H1 (cell line): ENCODE measurements at regions not wholly inside any gene's neighbourhood (a gene's known extent, or its start where the extent isn't known, plus 50 kb on each side); places are given as distances from the start of the nearest gene placed in this dataset.
A peak's percentile ranks its signal among the peaks of the same experiment; 100 is the strongest.

Source experiments
- CTCF ChIA-PET: fragments of 300-600 bp; sonication (Branson Sonifier 250); formaldehyde crosslinking; loops from one replicate; lab custom pipeline; 2021; ENCODE audit not compliant: partially characterized antibody; lab: Charles Lee
- POLR2A ChIA-PET: fragments of 300-600 bp; sonication (Branson Sonifier 250); formaldehyde crosslinking; loops from one replicate; lab custom pipeline; 2021; ENCODE audit warnings: inconsistent platforms; ENCODE audit not compliant: partially characterized antibody; lab: Charles Lee
- DNase-seq, 2 experiments: peaks; one replicate each; pipeline versions ENCODE4 v3.0.0 to v3.0.0-alpha.2; 2010 to 2022; ENCODE audit warnings: low spot score in 2 of 2, low read depth in 1 of 2, mixed read lengths in 1 of 2
- FAIRE-seq: peaks from 2 replicates; lab custom pipeline; 2011; peaks lifted over from hg19 to GRCh38; lab: Jason Lieb, UNC
- H2AFZ ChIP-seq: 2 replicates; pipeline ENCODE4 v1.8.1; 2012; ENCODE audit warnings: low read length, inconsistent platforms
- H2AK5ac ChIP-seq: 2 replicates; pipeline ENCODE4 v1.6.1; 2013; ENCODE audit warnings: low read depth, low read length
- H2BK120ac ChIP-seq: replicated peaks from 2 replicates; pipeline ENCODE3; 2013; ENCODE audit warnings: low read depth, low read length, inconsistent platforms
- H2BK12ac ChIP-seq: 2 replicates; pipeline ENCODE4 v1.6.1; 2013; ENCODE audit warnings: low read depth, low read length
- H2BK15ac ChIP-seq: 2 replicates; pipeline ENCODE4 v1.6.1; 2013; ENCODE audit warnings: low read length
- H2BK20ac ChIP-seq: 2 replicates; pipeline ENCODE4 v1.6.1; 2013; ENCODE audit warnings: low read length
- H2BK5ac ChIP-seq: 2 replicates; pipeline ENCODE4 v1.6.1; 2013; ENCODE audit warnings: low read depth, low read length
- H3K14ac ChIP-seq: 2 replicates; pipeline ENCODE4 v1.6.1; 2013; ENCODE audit warnings: inconsistent platforms; ENCODE audit not compliant: insufficient read length
- H3K18ac ChIP-seq: 2 replicates; pipeline ENCODE4 v1.6.1; 2013; ENCODE audit warnings: low read length; ENCODE audit errors: extremely low read depth
- H3K23ac ChIP-seq: 2 replicates; pipeline ENCODE4 v1.6.1; 2013; ENCODE audit warnings: inconsistent platforms; ENCODE audit not compliant: insufficient read length
- H3K23me2 ChIP-seq: 2 replicates; pipeline ENCODE4 v1.6.1; 2013; ENCODE audit warnings: low read depth, low read length
- H3K27ac ChIP-seq: 2 replicates; pipeline ENCODE4 v1.6.1; 2011; ENCODE audit warnings: low read depth, low read length, inconsistent platforms
- H3K27me3 ChIP-seq, 4 experiments: replicated peaks in 1 of 4; 1 replicate in 1 of 4; 2 replicates in 3 of 4; pipeline versions ENCODE4 v1.6.1 to v1.8.1; 2011 to 2013; ENCODE audit warnings: low read length in 3 of 4, mild to moderate bottlenecking in 3 of 4, inconsistent platforms in 2 of 4, mixed read lengths in 2 of 4, moderate library complexity in 1 of 4; ENCODE audit not compliant: control insufficient read depth in 3 of 4, insufficient read depth in 3 of 4; ENCODE audit errors: extremely low read depth in 1 of 4
- H3K36me3 ChIP-seq, 4 experiments: 2 replicates each; pipeline versions ENCODE4 v1.6.1 to v1.8.1; 2011 to 2013; ENCODE audit warnings: mild to moderate bottlenecking in 4 of 4, low read length in 3 of 4, moderate library complexity in 2 of 4, control low read depth in 1 of 4, inconsistent platforms in 1 of 4; ENCODE audit not compliant: insufficient read depth in 4 of 4, control insufficient read depth in 2 of 4
- H3K4ac ChIP-seq: replicated peaks from 2 replicates; pipeline ENCODE3; 2013; ENCODE audit warnings: low read length, low read depth, mixed read lengths, inconsistent platforms; ENCODE audit not compliant: insufficient read length
- H3K4me1 ChIP-seq, 4 experiments: replicated peaks in 1 of 4; 1 replicate in 1 of 4; 2 replicates in 3 of 4; pipeline versions ENCODE4 v1.6.1 to v1.8.1; 2011 to 2013; ENCODE audit warnings: low read length in 3 of 4, inconsistent platforms in 2 of 4, mixed read lengths in 1 of 4; ENCODE audit not compliant: insufficient read depth in 4 of 4, control insufficient read depth in 3 of 4
- H3K4me2 ChIP-seq, 2 experiments: 2 replicates each; pipeline versions ENCODE4 v1.6.1 to v1.8.1; 2011 to 2013; ENCODE audit warnings: low read depth in 2 of 2, low read length in 2 of 2, control low read depth in 1 of 2, inconsistent platforms in 1 of 2, mild to moderate bottlenecking in 1 of 2; ENCODE audit not compliant: insufficient read depth in 1 of 2
- H3K4me3 ChIP-seq, 4 experiments: fragments of 200-600, 300-600 bp in 1 of 4; sonication (generic), shearing (Covaris generic), sonication (Bioruptor Twin) in 1 of 4; 2 replicates each; pipeline versions ENCODE4 v1.5.1 to v1.8.1; 2011 to 2016; ENCODE audit warnings: low read length in 4 of 4, low read depth in 3 of 4, control low read depth in 2 of 4, inconsistent platforms in 2 of 4, mild to moderate bottlenecking in 2 of 4, mixed read lengths in 1 of 4, moderate library complexity in 1 of 4; ENCODE audit not compliant: insufficient read depth in 2 of 4; ENCODE audit errors: extremely low read depth in 1 of 4
- H3K56ac ChIP-seq: replicated peaks from 2 replicates; pipeline ENCODE3; 2013; ENCODE audit warnings: low read depth, mild to moderate bottlenecking, mixed read lengths, low read length, inconsistent platforms; ENCODE audit not compliant: insufficient read length
- H3K79me1 ChIP-seq: 2 replicates; pipeline ENCODE4 v1.6.1; 2013; ENCODE audit warnings: low read depth, low read length, control low read depth
- H3K79me2 ChIP-seq, 2 experiments: 2 replicates each; pipeline versions ENCODE4 v1.6.1 to v1.8.1; 2012 to 2013; ENCODE audit warnings: low read length in 2 of 2, mild to moderate bottlenecking in 2 of 2, inconsistent platforms in 1 of 2; ENCODE audit not compliant: insufficient read depth in 2 of 2, control insufficient read depth in 1 of 2
- H3K9ac ChIP-seq, 4 experiments: replicated peaks in 1 of 4; 1 replicate in 1 of 4; 2 replicates in 3 of 4; pipeline versions ENCODE4 v1.6.1 to v1.8.1; 2011 to 2013; ENCODE audit warnings: low read depth in 3 of 4, low read length in 3 of 4, control low read depth in 2 of 4, mild to moderate bottlenecking in 2 of 4, moderate library complexity in 2 of 4, inconsistent platforms in 1 of 4; ENCODE audit errors: extremely low read depth in 1 of 4
- H3K9me3 ChIP-seq, 2 experiments: 2 replicates each; pipeline versions ENCODE4 v1.6.1 to v1.8.1; 2012 to 2013; ENCODE audit warnings: mild to moderate bottlenecking in 2 of 2, moderate library complexity in 2 of 2, control low read depth in 1 of 2, inconsistent platforms in 1 of 2, low read depth in 1 of 2, low read length in 1 of 2, mixed read lengths in 1 of 2; ENCODE audit not compliant: insufficient read depth in 2 of 2
- H4K20me1 ChIP-seq, 2 experiments: replicated peaks in 1 of 2; 2 replicates each; pipeline versions ENCODE3 to v1.8.1; 2011 to 2013; ENCODE audit warnings: inconsistent platforms in 2 of 2, low read length in 2 of 2, mild to moderate bottlenecking in 1 of 2; ENCODE audit not compliant: insufficient read depth in 2 of 2, control insufficient read depth in 1 of 2
- H4K5ac ChIP-seq: 2 replicates; pipeline ENCODE4 v1.6.1; 2013; ENCODE audit warnings: low read length, low read depth, mixed read lengths, inconsistent platforms; ENCODE audit not compliant: insufficient read length
- H4K8ac ChIP-seq: 2 replicates; pipeline ENCODE4 v1.8.0; 2013; ENCODE audit warnings: mild to moderate bottlenecking, moderate library complexity, low read length, inconsistent platforms; ENCODE audit not compliant: insufficient read depth; ENCODE audit errors: extremely low read depth
- H4K91ac ChIP-seq: replicated peaks from 2 replicates; pipeline ENCODE3; 2013; ENCODE audit warnings: low read length, mixed read lengths, inconsistent platforms; ENCODE audit not compliant: insufficient read length
- BACH1 ChIP-seq: IDR thresholded peaks from 2 replicates; pipeline ENCODE4 v1.6.1; 2012; ENCODE audit warnings: low read length, improper control_type of control experiment
- CEBPB ChIP-seq: IDR thresholded peaks from 2 replicates; pipeline ENCODE4 v1.6.1; 2012; ENCODE audit warnings: low read depth, low read length
- CTCF ChIP-seq, 3 experiments: IDR thresholded peaks; 1 replicate in 2 of 3; 2 replicates in 1 of 3; pipeline versions ENCODE4 v1.5.1 to v1.6.1; 2011; ENCODE audit warnings: low read length in 3 of 3, mild to moderate bottlenecking in 3 of 3, inconsistent platforms in 2 of 3, low read depth in 1 of 3, moderate library complexity in 1 of 3; ENCODE audit not compliant: insufficient read depth in 1 of 3; ENCODE audit errors: control extremely low read depth in 1 of 3
- EGR1 ChIP-seq: IDR thresholded peaks from 2 replicates; pipeline ENCODE4 v1.6.1; 2011; ENCODE audit warnings: low read depth, low read length, borderline replicate concordance
- JUN ChIP-seq: IDR thresholded peaks from 2 replicates; pipeline ENCODE4 v1.6.1; 2011; ENCODE audit warnings: low read depth, mild to moderate bottlenecking, improper control_type of control experiment, low read length
- RAD21 ChIP-seq, 2 experiments: IDR thresholded peaks in 1 of 2; conservative IDR thresholded peaks in 1 of 2; 2 replicates each; pipeline ENCODE4 v1.6.1; 2011; ENCODE audit warnings: low read depth in 2 of 2, low read length in 2 of 2, improper control_type of control experiment in 1 of 2, inconsistent platforms in 1 of 2, mild to moderate bottlenecking in 1 of 2, moderate library complexity in 1 of 2
- RXRA ChIP-seq: IDR thresholded peaks from 2 replicates; pipeline ENCODE4 v1.6.1; 2011; ENCODE audit warnings: low read depth, mild to moderate bottlenecking, low read length, moderate library complexity; ENCODE audit not compliant: insufficient read depth
- SIRT6 ChIP-seq: IDR thresholded peaks from one replicate; pipeline ENCODE4 v1.7.1; 2012; ENCODE audit warnings: low read length, inconsistent platforms
- SIX5 ChIP-seq: IDR thresholded peaks from 2 replicates; pipeline ENCODE4 v1.6.1; 2011; ENCODE audit warnings: mild to moderate bottlenecking, low read depth, low read length
- TCF12 ChIP-seq: IDR thresholded peaks from 2 replicates; pipeline ENCODE4 v1.6.1; 2011; ENCODE audit warnings: low read depth, mild to moderate bottlenecking, low read length
- WGBS, 2 experiments: shearing (Covaris generic) in 1 of 2; methylation state at CpG; one replicate each; pipeline versions ENCODE4 v1.1.6 to v1.1.7; 2013 to 2015; ENCODE audit warnings: low lambda C conversion rate in 2 of 2, mixed read lengths in 2 of 2, inconsistent platforms in 1 of 2, low coverage in 1 of 2, missing lambda C conversion rate in 1 of 2; ENCODE audit not compliant: insufficient replicate concordance in 2 of 2, insufficient coverage in 1 of 2, insufficient read length in 1 of 2; ENCODE audit errors: extremely low coverage in 1 of 2, missing lambda C conversion rate in 1 of 2; 5-methylcytosine and 5-hydroxymethylcytosine counted together

DNA sequence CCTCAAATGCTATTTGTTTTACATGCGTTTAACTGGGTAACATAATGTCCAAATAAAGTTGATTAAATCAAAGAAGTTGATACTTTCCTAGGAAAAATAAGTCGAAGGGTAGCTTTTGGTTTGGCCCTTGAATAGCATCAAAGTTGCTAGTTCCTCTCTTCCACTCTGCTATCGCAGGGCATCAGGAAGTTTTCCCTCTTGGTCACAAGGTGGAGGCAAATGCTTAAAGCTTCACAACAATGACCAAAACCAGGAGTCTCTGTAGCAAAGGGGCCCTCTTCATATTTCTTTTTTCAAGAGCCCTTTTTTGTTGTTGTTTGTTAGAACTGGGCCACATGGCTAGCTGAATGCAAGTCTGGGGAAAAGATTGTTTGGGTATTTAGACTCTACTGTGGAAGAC lies 668.4 kb downstream of the KCNT2 start:
- Histone ChIP-seq H4K5ac (no peak overlapping the region), H3K18ac (no peak overlapping the region), H2BK20ac (no peak overlapping the region), H3K56ac (no peak overlapping the region), H2BK12ac (no peak overlapping the region), H3K4me1 (peaks cover 0 to 2% (median 0%) of the 10 kb centered on the region in 4 experiments; a peak in 1 of 7 replicates), H3K23ac (no peak overlapping the region), H3K4me3 (no peak overlapping the region), H2BK15ac (no peak overlapping the region), H3K23me2 (no peaks in the 10 kb centered on the region), H3K4ac (no peak overlapping the region), H4K91ac (no peak overlapping the region), H2BK120ac (no peak overlapping the region), H3K14ac (no peak overlapping the region), H3K79me2 (no peaks in the 10 kb centered on the region), H3K36me3 (no peaks in the 10 kb centered on the region), H3K4me2 (no peak overlapping the region), H2AK5ac (no peak overlapping the region), H3K9me3 (no peaks in the 10 kb centered on the region; a peak in 1 of 4 replicates), H3K9ac (no peak overlapping the region), H3K27ac (no peak overlapping the region), H4K8ac (no peak overlapping the region), H3K79me1 (no peaks in the 10 kb centered on the region), H2AFZ (peak overlapping the region; percentile 98), H2BK5ac (no peak overlapping the region), H3K27me3 (no peaks in the 10 kb centered on the region), H4K20me1 (no peaks in the 10 kb centered on the region)
- DNase-seq, result peak in 1 of 2 experiments; percentile 10
- TF ChIP-seq JUN (no peak), BACH1 (no peak), SIRT6 (no peak), SIX5 (no peak), RXRA (no peak), RAD21 (IDR thresholded peaks at IDR 0.05 in 1 of 2, conservative IDR thresholded peaks at IDR 0.05 in 1 of 2; ENCODE audit: low read depth in 2 of 2, low read length in 2 of 2) (peak; percentile 84), CEBPB (no peak), TCF12 (no peak), CTCF (IDR thresholded peaks at IDR 0.05; ENCODE audit: control extremely low read depth in 1 of 3, insufficient read depth in 1 of 3, low read depth in 1 of 3, low read length in 3 of 3) (peak in 2 of 3 experiments; percentile 36 to 65; a peak in 3 of 4 replicates), EGR1 (no peak)
- FAIRE-seq, result no peak
- ChIA-PET CTCF (interaction anchor here (0.6 to 2.3 kb wide), 18 partner anchors 10 to 723 kb away, joined by 3 to 14 read pairs (median 4); no protein-coding TSS in a partner anchor), POLR2A (interaction anchor here (0.6 kb wide), 1 partner anchor 208 kb away, joined by 3 read pairs; no protein-coding TSS in a partner anchor)
- WGBS, 2 experiments, result 67% methylated on average over 3 of the region's 3 CpGs; no CpG with 5 or more reads in 1 of the 2 experiments
